ENCODE measurements at regions not wholly inside any gene's neighbourhood (a gene's known extent, or its start where the extent isn't known, plus 50 kb on each side); places are given as distances from the start of the nearest gene placed in this dataset.

- TF ChIP-seq SUZ12 (IDR thresholded peaks at IDR 0.05; ENCODE audit: extremely low read depth, insufficient read depth, insufficient read length) (no peak), YY1 (IDR thresholded peaks at IDR 0.05; ENCODE audit: insufficient read depth, insufficient read length) (no peak)
Measured at GRCh38 chr16:26824469-26824868, 242.3 kb upstream of the C16orf82 start.

Measured in NT2/D1 (cell line).